A549 (cell line): ENCODE measurements at regions not wholly inside any gene's neighbourhood (a gene's known extent, or its start where the extent isn't known, plus 50 kb on each side); places are given as distances from the start of the nearest gene placed in this dataset.

ENCODE experiments used
- ATAC-seq, 2 experiments: fragments of 200-7000 bp in 1 of 2; fragments of >200 bp in 1 of 2; cut with Nextera tagmentation in 1 of 2; cut with Tn5 transposase in 1 of 2; 3 replicates each; pipeline versions ENCODE4 v1.8.0 to v1.9.1; 2018 to 2020; ENCODE audit warnings: mild to moderate bottlenecking in 1 of 2, moderate library complexity in 1 of 2
- CTCF ChIA-PET: fragments of 300-600 bp; sonication (Branson Sonifier 250); formaldehyde crosslinking; extraction: SDS; loops from one replicate; lab custom pipeline; 2021; ENCODE audit warnings: antibody characterized with exemption, inconsistent platforms; lab: Yijun Ruan, JAX
- POLR2A ChIA-PET: fragments of 350-600 bp; formaldehyde crosslinking; extraction: SDS; loops from one replicate; lab custom pipeline; 2021; ENCODE audit warnings: antibody characterized with exemption, inconsistent platforms; lab: Yijun Ruan, JAX
- DNase-seq, 2 experiments: peaks; one replicate each; pipeline versions ENCODE4 v3.0.0 to v3.0.0-alpha.2; 2011 to 2016; ENCODE audit warnings: low read depth in 1 of 2, low spot score in 1 of 2
- FAIRE-seq: peaks from 2 replicates; lab custom pipeline; 2011; peaks lifted over from hg19 to GRCh38; lab: Jason Lieb, UNC
- H3K27ac ChIP-seq, 2 experiments: fragments of >200 bp; sonication (Bioruptor Twin); formaldehyde crosslinking; 3 replicates each; pipeline ENCODE4 v1.5.1; 2016 to 2017
- H3K4me1 ChIP-seq: fragments of >200 bp; sonication (Bioruptor Twin); formaldehyde crosslinking; 3 replicates; pipeline ENCODE4 v1.6.1; 2016
- H3K4me2 ChIP-seq: fragments of >200 bp; sonication (Bioruptor Twin); formaldehyde crosslinking; 3 replicates; pipeline ENCODE4 v1.6.1; 2016
- H3K4me3 ChIP-seq: fragments of >200 bp; sonication (Bioruptor Twin); formaldehyde crosslinking; 3 replicates; pipeline ENCODE4 v1.5.1; 2016
- H3K9me3 ChIP-seq: fragments of >200 bp; sonication (Bioruptor Twin); formaldehyde crosslinking; 3 replicates; pipeline ENCODE4 v1.6.1; 2016
- ATOH8 ChIP-seq: fragments of 250-450 bp; sonication (Bioruptor Pico); IDR thresholded peaks from 2 replicates; pipeline ENCODE4 v1.5.0; 2020; ENCODE audit warnings: low read depth, mild to moderate bottlenecking, moderate library complexity
- CBX2 ChIP-seq: fragments of 200-600 bp; sonication (generic); IDR thresholded peaks from 2 replicates; pipeline ENCODE4 v1.6.1; 2016; ENCODE audit warnings: low read depth, mild to moderate bottlenecking, borderline replicate concordance
- CEBPB ChIP-seq, 2 experiments: fragments of >200 bp in 1 of 2; sonication (Bioruptor Twin) in 1 of 2; formaldehyde crosslinking in 1 of 2; IDR thresholded peaks; 2 replicates each; pipeline ENCODE4 v1.6.1; 2012 to 2016
- CHD2 ChIP-seq: fragments of 150-350 bp; IDR thresholded peaks from 2 replicates; pipeline ENCODE4 v1.6.1; 2014; ENCODE audit warnings: low read length; ENCODE audit not compliant: partially characterized antibody
- CHD4 ChIP-seq: fragments of 200-600 bp; sonication (generic); IDR thresholded peaks from 2 replicates; pipeline ENCODE4 v1.6.1; 2016; ENCODE audit warnings: antibody characterized with exemption, mild to moderate bottlenecking, borderline replicate concordance
- EHMT2 ChIP-seq: fragments of 200-600 bp; sonication (generic); IDR thresholded peaks from 2 replicates; pipeline ENCODE4 v1.6.1; 2016; ENCODE audit warnings: antibody characterized with exemption, low read depth, mild to moderate bottlenecking, moderate library complexity
- ESRRA ChIP-seq: fragments of 150-350 bp; IDR thresholded peaks from 2 replicates; pipeline ENCODE4 v1.6.1; 2014; ENCODE audit warnings: mild to moderate bottlenecking, low read length, borderline replicate concordance
- FOSL2 ChIP-seq, 2 experiments: fragments of 450-650 bp in 1 of 2; fragments of >200 bp in 1 of 2; sonication (Bioruptor Twin) in 1 of 2; formaldehyde crosslinking; IDR thresholded peaks; 2 replicates each; pipeline versions ENCODE4 v1.5.0 to v1.6.1; 2016 to 2020; ENCODE audit warnings: mild to moderate bottlenecking in 1 of 2, moderate library complexity in 1 of 2
- GATA3 ChIP-seq: IDR thresholded peaks from 2 replicates; pipeline ENCODE4 v1.6.1; 2012; ENCODE audit warnings: borderline replicate concordance
- HES2 ChIP-seq: fragments of >200 bp; sonication (Bioruptor Twin); formaldehyde crosslinking; IDR thresholded peaks from 2 replicates; pipeline ENCODE4 v1.6.1; 2016
- HEYL ChIP-seq: fragments of 250-450 bp; sonication (Bioruptor Pico); IDR thresholded peaks from 2 replicates; pipeline ENCODE4 v1.8.0; 2021; ENCODE audit warnings: mild to moderate bottlenecking, moderate library complexity
- JUNB ChIP-seq: fragments of >200 bp; sonication (Bioruptor Twin); formaldehyde crosslinking; IDR thresholded peaks from 2 replicates; pipeline ENCODE4 v1.6.1; 2016
- KDM1A ChIP-seq: fragments of 200-600 bp; sonication (generic); IDR thresholded peaks from 2 replicates; pipeline ENCODE4 v1.6.1; 2016; ENCODE audit warnings: low read depth, mild to moderate bottlenecking
- MAFK ChIP-seq: fragments of 450-650 bp; IDR thresholded peaks from 2 replicates; pipeline ENCODE4 v1.6.1; 2014; ENCODE audit not compliant: partially characterized antibody
- MAZ ChIP-seq: fragments of 150-350 bp; IDR thresholded peaks from 2 replicates; pipeline ENCODE4 v1.6.1; 2014; ENCODE audit warnings: antibody characterized with exemption, low read depth, low read length, borderline replicate concordance
- MYC ChIP-seq: IDR thresholded peaks from 2 replicates; pipeline ENCODE4 v1.6.1; 2012; ENCODE audit warnings: mild to moderate bottlenecking, inconsistent platforms, low read length, improper control_type of control experiment, borderline replicate concordance
- NFE2L2 ChIP-seq: fragments of 150-350 bp; conservative IDR thresholded peaks from 2 replicates; pipeline ENCODE4 v1.6.1; 2014; ENCODE audit warnings: low read length
- PHF8 ChIP-seq: fragments of 200-600 bp; sonication (generic); IDR thresholded peaks from 2 replicates; pipeline ENCODE4 v1.6.1; 2016; ENCODE audit warnings: low read depth, mild to moderate bottlenecking, antibody characterized with exemption, moderate library complexity, borderline replicate concordance
- RARB ChIP-seq: fragments of 250-450 bp; sonication (Bioruptor Pico); IDR thresholded peaks from 2 replicates; pipeline ENCODE4 v1.8.0; 2021; ENCODE audit warnings: mild to moderate bottlenecking, moderate library complexity
- RFX5 ChIP-seq: fragments of 450-650 bp; IDR thresholded peaks from 2 replicates; pipeline ENCODE4 v1.7.1; 2014; ENCODE audit warnings: antibody characterized with exemption, mild to moderate bottlenecking, moderate library complexity
- SMC3 ChIP-seq: fragments of >200 bp; sonication (Bioruptor Twin); formaldehyde crosslinking; IDR thresholded peaks from 3 replicates; pipeline ENCODE4 v1.6.1; 2018; ENCODE audit warnings: inconsistent platforms
- TFCP2L1 ChIP-seq: fragments of 250-450 bp; sonication (Bioruptor Pico); IDR thresholded peaks from 2 replicates; pipeline ENCODE4 v1.5.0; 2021; ENCODE audit warnings: mild to moderate bottlenecking
- TP53 ChIP-seq: fragments of 250-450 bp; sonication (Bioruptor Pico); IDR thresholded peaks from 2 replicates; pipeline ENCODE4 v1.5.0; 2021; ENCODE audit warnings: mild to moderate bottlenecking, moderate library complexity
- ZSCAN20 ChIP-seq: fragments of 250-450 bp; sonication (Bioruptor Pico); IDR thresholded peaks from 2 replicates; pipeline ENCODE4 v1.8.0; 2022; ENCODE audit warnings: mild to moderate bottlenecking, moderate library complexity
- WGBS: methylation state at CpG from one replicate; pipeline ENCODE4 v1.1.6; 2017; ENCODE audit errors: missing lambda C conversion rate; 5-methylcytosine and 5-hydroxymethylcytosine counted together
- TF ChIP-seq, protein P1 (sequence below): fragments of >200 bp; sonication (Bioruptor Twin); formaldehyde crosslinking; IDR thresholded peaks from 3 replicates; pipeline ENCODE4 v1.5.1; 2016
- TF ChIP-seq, protein P2 (sequence below): IDR thresholded peaks from 2 replicates; pipeline ENCODE4 v1.6.1; 2012; ENCODE audit warnings: low read depth, borderline replicate concordance
- TF ChIP-seq, protein P3 (sequence below): fragments of >200 bp; sonication (Bioruptor Twin); formaldehyde crosslinking; IDR thresholded peaks from 3 replicates; pipeline ENCODE4 v1.6.1; 2016

DNA sequence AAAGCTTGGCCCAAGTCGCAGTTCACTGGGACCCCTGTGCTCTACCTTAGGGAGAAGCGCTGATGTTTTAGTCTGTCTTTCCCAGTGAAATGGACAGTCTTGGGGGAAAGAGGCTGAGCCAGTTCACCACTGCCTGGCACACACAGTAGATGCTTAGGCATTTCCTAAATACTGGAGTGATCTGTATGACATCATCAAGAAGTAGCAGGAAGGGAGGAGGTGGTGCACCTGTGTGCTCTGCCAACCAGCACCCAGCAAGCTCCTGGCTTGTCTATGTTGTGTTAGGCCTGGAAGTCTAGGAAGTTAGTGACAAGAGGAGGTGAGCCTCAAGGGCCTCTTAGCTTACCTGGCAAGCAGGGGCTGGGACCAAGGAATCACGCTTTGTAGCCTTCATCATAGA, 158.2 kb upstream of the NFIA start (continued):
- no peak for TF ChIP-seq ZSCAN20 (CRISPR knock-in tag)
- TF ChIP-seq SMC3 = no peak
- TF ChIP-seq MAFK = no peak
- no peak for TF ChIP-seq TP53 (CRISPR knock-in tag)
- no peak for TF ChIP-seq HES2
- TF ChIP-seq, protein P1, sequence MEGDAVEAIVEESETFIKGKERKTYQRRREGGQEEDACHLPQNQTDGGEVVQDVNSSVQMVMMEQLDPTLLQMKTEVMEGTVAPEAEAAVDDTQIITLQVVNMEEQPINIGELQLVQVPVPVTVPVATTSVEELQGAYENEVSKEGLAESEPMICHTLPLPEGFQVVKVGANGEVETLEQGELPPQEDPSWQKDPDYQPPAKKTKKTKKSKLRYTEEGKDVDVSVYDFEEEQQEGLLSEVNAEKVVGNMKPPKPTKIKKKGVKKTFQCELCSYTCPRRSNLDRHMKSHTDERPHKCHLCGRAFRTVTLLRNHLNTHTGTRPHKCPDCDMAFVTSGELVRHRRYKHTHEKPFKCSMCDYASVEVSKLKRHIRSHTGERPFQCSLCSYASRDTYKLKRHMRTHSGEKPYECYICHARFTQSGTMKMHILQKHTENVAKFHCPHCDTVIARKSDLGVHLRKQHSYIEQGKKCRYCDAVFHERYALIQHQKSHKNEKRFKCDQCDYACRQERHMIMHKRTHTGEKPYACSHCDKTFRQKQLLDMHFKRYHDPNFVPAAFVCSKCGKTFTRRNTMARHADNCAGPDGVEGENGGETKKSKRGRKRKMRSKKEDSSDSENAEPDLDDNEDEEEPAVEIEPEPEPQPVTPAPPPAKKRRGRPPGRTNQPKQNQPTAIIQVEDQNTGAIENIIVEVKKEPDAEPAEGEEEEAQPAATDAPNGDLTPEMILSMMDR = no peak
- TF ChIP-seq MAZ = no peak
- no peak for TF ChIP-seq MYC

DNA sequence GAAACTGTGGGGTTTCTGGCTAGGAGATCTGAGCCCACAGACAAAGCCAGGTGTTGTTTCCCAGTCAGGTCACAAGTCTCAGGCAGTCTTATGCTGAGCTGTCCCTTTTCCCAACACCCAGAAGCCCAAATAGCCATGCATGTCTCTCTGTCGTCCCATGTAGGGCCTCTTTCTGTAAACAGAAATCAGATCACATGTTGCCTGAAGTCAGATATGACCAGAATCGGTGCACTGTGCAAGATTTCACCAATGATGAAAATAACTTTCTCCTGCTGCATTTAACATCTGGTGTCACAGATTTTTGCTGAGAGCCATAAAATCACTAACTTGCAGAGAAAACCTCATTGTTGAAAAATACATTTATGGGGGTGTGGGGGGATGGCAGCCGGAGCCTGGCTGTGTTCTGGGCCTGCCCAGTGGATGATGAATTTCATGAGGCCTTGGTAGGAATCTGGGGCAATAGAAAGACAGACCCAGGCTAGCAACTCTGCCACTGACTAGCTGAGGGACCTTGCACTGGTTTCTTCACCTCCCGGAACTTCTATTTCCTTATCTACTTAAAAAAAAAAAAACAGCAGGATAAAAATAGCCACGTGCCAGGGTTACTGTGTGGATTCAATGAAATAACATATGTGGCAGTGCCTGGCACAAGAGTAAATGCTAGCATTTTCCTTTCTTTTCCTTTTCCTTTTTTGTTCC, 158.8 kb upstream of the NFIA start:
- 45% methylated on average over 5 of the region's 5 CpGs for WGBS
- POLR2A ChIA-PET = no interaction called here
- ATAC-seq (no peak), DNase-seq (no peak), FAIRE-seq (no peak)
- CTCF ChIA-PET = no interaction called here
- Histone ChIP-seq H3K27ac (no peak overlapping the region), H3K4me1 (no peaks in the 10 kb centered on the region), H3K4me2 (no peak overlapping the region), H3K9me3 (no peaks in the 10 kb centered on the region), H3K4me3 (no peak overlapping the region)
- TF ChIP-seq HES2 (no peak), PHF8 (no peak), HEYL (CRISPR knock-in tag) (no peak), NFE2L2 (no peak), CHD4 (no peak)
- TF ChIP-seq, protein P2, sequence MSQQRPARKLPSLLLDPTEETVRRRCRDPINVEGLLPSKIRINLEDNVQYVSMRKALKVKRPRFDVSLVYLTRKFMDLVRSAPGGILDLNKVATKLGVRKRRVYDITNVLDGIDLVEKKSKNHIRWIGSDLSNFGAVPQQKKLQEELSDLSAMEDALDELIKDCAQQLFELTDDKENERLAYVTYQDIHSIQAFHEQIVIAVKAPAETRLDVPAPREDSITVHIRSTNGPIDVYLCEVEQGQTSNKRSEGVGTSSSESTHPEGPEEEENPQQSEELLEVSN = no peak
- TF ChIP-seq, protein P1 = no peak

- Histone ChIP-seq H3K4me3 (no peak overlapping the region), H3K27ac (no peak overlapping the region), H3K4me1 (no peaks in the 10 kb centered on the region), H3K9me3 (no peaks in the 10 kb centered on the region), H3K4me2 (no peak overlapping the region)
- TF ChIP-seq FOSL2 (IDR thresholded peaks at IDR 0.05) = no peak
- no peak for TF ChIP-seq FOSL2 (CRISPR knock-in tag; IDR thresholded peaks at IDR 0.05)
- no peak for TF ChIP-seq HEYL (CRISPR knock-in tag)
- TF ChIP-seq MAFK = no peak
- no peak for TF ChIP-seq KDM1A
- no peak for TF ChIP-seq CHD2
- no peak for TF ChIP-seq GATA3
- no peak for TF ChIP-seq EHMT2
- no peak for TF ChIP-seq RFX5
- no peak for TF ChIP-seq JUNB
- TF ChIP-seq ATOH8 (CRISPR knock-in tag) = no peak
- TF ChIP-seq MAZ = no peak
- no peak for TF ChIP-seq CEBPB (IDR thresholded peaks at IDR 0.05)
- TF ChIP-seq ESRRA = no peak
- TF ChIP-seq NFE2L2 = no peak
- TF ChIP-seq, protein P3, sequence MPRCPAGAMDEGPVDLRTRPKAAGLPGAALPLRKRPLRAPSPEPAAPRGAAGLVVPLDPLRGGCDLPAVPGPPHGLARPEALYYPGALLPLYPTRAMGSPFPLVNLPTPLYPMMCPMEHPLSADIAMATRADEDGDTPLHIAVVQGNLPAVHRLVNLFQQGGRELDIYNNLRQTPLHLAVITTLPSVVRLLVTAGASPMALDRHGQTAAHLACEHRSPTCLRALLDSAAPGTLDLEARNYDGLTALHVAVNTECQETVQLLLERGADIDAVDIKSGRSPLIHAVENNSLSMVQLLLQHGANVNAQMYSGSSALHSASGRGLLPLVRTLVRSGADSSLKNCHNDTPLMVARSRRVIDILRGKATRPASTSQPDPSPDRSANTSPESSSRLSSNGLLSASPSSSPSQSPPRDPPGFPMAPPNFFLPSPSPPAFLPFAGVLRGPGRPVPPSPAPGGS = no peak
- no peak for TF ChIP-seq CBX2
- TF ChIP-seq ZSCAN20 (CRISPR knock-in tag) = no peak
- TF ChIP-seq RARB (CRISPR knock-in tag) = no peak
- no peak for TF ChIP-seq TFCP2L1 (CRISPR knock-in tag)
- ChIA-PET POLR2A (interaction anchor here (0.6 kb wide), 1 partner anchor 1341 kb away, joined by 3 read pairs; no protein-coding TSS in a partner anchor), CTCF (no interaction called here)
- WGBS = 74% methylated on average over 4 of the region's 4 CpGs
- no peak for FAIRE-seq
- no peak for DNase-seq
- no peak for ATAC-seq
Observed at GRCh38 chr1:60922304-60922703, 160.1 kb upstream of the NFIA start.
